ENCODE measurements at regions not wholly inside any gene's neighbourhood (a gene's known extent, or its start where the extent isn't known, plus 50 kb on each side); places are given as distances from the start of the nearest gene placed in this dataset.

GRCh38 chr20:51118216-51118615 is 95.3 kb upstream of the KCNG1 start:
- no peak overlapping the region for H3K4me3 ChIP-seq (ENCODE audit: low read length in 2 of 2)
- intact Hi-C loops (cut with DNase I): no loop called here
- no peaks in the 10 kb centered on the region for H3K9me3 ChIP-seq (ENCODE audit: control insufficient read depth, low read length)
- DNase-seq (no peak), ATAC-seq (ENCODE audit: low FRiP score) (no peak)
- H3K27ac ChIP-seq (ENCODE audit: low read depth in 1 of 2, low read length in 2 of 2): no peak overlapping the region
- 67 to 73% methylated on average over 2 of the region's 2 CpGs for WGBS, 2 donors
- H3K36me3 ChIP-seq (ENCODE audit: control insufficient read depth in 1 of 2, insufficient read depth in 2 of 2, low read length in 1 of 2): no peaks in the 10 kb centered on the region
- H3K27me3 ChIP-seq (ENCODE audit: control insufficient read depth in 1 of 2, insufficient read depth in 2 of 2, low read length in 1 of 2): no peaks in the 10 kb centered on the region
- no peaks in the 10 kb centered on the region for H3K4me1 ChIP-seq (ENCODE audit: control insufficient read depth in 1 of 2, insufficient read depth in 2 of 2, low read length in 2 of 2)

DNA sequence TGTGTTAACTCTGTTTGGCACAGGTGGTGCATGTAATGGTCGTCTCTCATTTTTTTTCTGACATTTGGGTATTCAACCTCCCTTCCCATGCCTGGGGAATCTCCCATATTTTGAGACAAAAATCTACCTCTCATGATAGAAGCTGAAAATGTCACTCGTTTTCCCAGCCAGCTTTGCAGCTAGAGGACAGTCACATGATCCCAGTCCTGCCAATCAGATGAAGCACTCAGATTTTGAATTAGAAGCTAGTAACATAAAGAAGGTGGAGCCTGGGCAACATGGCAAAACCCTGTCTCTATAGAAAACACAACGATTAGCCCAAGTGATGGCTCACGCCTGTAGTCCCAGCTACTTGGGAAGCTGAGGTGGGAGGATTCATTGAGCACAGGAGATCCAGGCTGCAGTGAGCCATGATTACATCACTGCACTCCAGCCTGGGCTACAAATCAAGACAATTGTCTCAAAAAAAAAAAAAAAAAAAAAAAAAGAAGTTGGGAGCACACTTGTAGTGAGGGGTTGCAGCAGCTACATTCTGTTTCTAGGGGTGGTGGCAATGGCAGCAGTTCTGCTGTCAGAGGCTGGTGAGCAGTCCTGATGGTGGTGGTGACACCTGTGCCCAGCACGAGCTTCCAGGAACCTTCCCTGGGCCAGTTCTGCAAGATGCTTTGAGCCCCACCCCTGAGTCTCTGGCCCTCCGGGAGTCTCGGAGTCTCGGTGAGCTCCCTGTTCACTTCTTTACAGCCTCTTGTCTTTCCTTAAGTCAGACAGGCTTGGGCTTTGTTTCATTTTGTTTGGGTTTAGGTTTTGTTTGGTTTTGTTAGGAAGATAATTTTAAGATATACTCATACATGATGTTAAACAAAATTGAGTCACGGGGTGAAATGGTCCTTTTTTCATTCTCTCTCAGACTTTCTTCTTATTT is 94.1 kb upstream of the KCNG1 start:
- H3K27me3 ChIP-seq (ENCODE audit: control insufficient read depth in 1 of 2, insufficient read depth in 2 of 2, low read length in 1 of 2): no peaks in the 10 kb centered on the region
- ATAC-seq (ENCODE audit: low FRiP score): no peak

GRCh38 chr20:51111290-51111689 is 88.4 kb upstream of the KCNG1 start:
- no peak overlapping the region for H3K4me3 ChIP-seq (ENCODE audit: low read length in 2 of 2)
- WGBS, 2 donors: 31 to 35% methylated on average over 8 of the region's 8 CpGs
- intact Hi-C loops (cut with DNase I): no loop called here
- ATAC-seq (ENCODE audit: low FRiP score): no peak
- no peak for DNase-seq
- no peak overlapping the region for H3K27ac ChIP-seq (ENCODE audit: low read depth in 1 of 2, low read length in 2 of 2)
- no peaks in the 10 kb centered on the region for H3K36me3 ChIP-seq (ENCODE audit: control insufficient read depth in 1 of 2, insufficient read depth in 2 of 2, low read length in 1 of 2)
- H3K9me3 ChIP-seq (ENCODE audit: control insufficient read depth, low read length): peaks cover 2% of the 10 kb centered on the region
- peaks cover 0 to 1% of the 10 kb centered on the region in 2 donors for H3K27me3 ChIP-seq (ENCODE audit: control insufficient read depth in 1 of 2, insufficient read depth in 2 of 2, low read length in 1 of 2)
- H3K4me1 ChIP-seq (ENCODE audit: control insufficient read depth in 1 of 2, insufficient read depth in 2 of 2, low read length in 2 of 2): no peaks in the 10 kb centered on the region

More for the DNA sequence above, 94.1 kb upstream of the KCNG1 start:
- Histone ChIP-seq H3K4me3 (ENCODE audit: low read length in 2 of 2) (no peak overlapping the region), H3K9me3 (ENCODE audit: control insufficient read depth, low read length) (peaks cover 2% of the 10 kb centered on the region), H3K36me3 (ENCODE audit: control insufficient read depth in 1 of 2, insufficient read depth in 2 of 2, low read length in 1 of 2) (no peaks in the 10 kb centered on the region), H3K27ac (ENCODE audit: low read depth in 1 of 2, low read length in 2 of 2) (no peak overlapping the region), H3K4me1 (ENCODE audit: control insufficient read depth in 1 of 2, insufficient read depth in 2 of 2, low read length in 2 of 2) (no peaks in the 10 kb centered on the region)
- WGBS, 2 donors: 51 to 60% methylated on average over 9 of the region's 9 CpGs
- intact Hi-C loops (cut with DNase I): no loop called here
- no peak for DNase-seq

DNA sequence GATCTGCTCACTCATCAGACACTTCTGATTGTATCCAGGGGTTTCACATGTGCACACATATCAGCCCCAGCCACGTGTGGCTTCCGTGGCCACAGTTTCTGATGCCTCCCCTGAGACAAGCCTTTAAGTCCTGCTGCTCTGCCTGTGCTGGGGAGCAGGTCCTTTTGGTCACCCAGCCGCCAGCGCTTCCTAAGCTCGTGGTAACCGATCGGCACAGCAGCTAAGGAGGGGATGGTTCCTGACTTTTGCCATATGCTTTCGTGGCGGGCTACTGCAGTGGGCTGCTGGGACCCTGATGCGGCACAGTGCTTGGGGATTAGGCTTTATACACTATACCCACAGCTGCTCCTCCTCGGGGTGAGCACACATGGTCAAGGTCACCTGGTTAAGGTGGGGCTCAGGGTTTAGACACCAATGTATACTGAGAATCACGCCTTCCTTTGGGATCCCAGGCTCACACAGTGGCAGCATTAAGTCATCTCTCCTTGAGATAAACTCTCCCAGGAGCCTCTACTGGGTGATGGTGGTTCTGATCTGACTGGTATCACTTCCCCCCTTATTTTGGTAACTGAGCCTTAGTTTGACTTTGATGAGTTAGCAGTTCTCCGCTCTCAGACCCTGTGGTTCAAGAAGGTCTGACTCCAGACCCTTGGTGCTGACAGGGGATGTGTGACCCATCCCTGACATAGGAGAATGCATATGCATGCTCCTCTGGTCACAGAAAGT is 85.9 kb upstream of the KCNG1 start:
- no peak for ATAC-seq (ENCODE audit: low FRiP score)
- intact Hi-C loops (cut with DNase I): no loop called here
- Histone ChIP-seq H3K36me3 (ENCODE audit: control insufficient read depth in 1 of 2, insufficient read depth in 2 of 2, low read length in 1 of 2) (no peaks in the 10 kb centered on the region), H3K27ac (ENCODE audit: low read depth in 1 of 2, low read length in 2 of 2) (no peak overlapping the region), H3K4me1 (ENCODE audit: control insufficient read depth in 1 of 2, insufficient read depth in 2 of 2, low read length in 2 of 2) (no peaks in the 10 kb centered on the region), H3K4me3 (ENCODE audit: low read length in 2 of 2) (no peak overlapping the region), H3K9me3 (ENCODE audit: control insufficient read depth, low read length) (peaks cover 2% of the 10 kb centered on the region), H3K27me3 (ENCODE audit: control insufficient read depth in 1 of 2, insufficient read depth in 2 of 2, low read length in 1 of 2) (peaks cover 0 to 1% of the 10 kb centered on the region in 2 donors)
- no peak for DNase-seq
- 81 to 82% methylated on average over 13 of the region's 13 CpGs for WGBS, 2 donors

DNA sequence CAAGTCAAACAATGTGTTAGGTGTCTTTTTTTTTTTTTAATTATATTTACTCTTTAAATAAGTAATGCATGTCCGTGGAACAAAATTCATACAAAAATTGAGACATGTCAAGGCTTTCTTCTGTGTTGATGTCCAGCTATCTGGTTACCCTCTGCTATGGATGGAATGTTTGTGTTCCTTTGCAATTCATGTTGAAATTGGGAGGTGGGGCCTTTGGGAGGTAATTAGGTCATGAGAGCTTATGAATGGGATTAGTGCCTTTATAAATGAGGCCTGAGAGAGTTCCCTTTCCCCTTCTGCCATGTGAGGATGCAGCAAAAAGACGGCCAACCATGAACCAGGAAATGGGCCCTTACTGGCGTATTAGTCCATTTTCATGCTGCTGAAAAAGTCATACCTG is 83.1 kb upstream of the KCNG1 start:
- peaks cover 7% of the 10 kb centered on the region for H3K9me3 ChIP-seq (ENCODE audit: control insufficient read depth, low read length)
- whole genome bisulfite sequencing, 2 donors: 63 to 75% methylated on average over 3 of the region's 3 CpGs

GRCh38 chr20:51104960-51105920 is 82.3 kb upstream of the KCNG1 start:
- DNase-seq: no peak
- ATAC-seq (ENCODE audit: low FRiP score): no peak

More for the DNA sequence above, 83.1 kb upstream of the KCNG1 start:
- no peak overlapping the region for H3K27ac ChIP-seq (ENCODE audit: low read depth in 1 of 2, low read length in 2 of 2)
- H3K36me3 ChIP-seq (ENCODE audit: control insufficient read depth in 1 of 2, insufficient read depth in 2 of 2, low read length in 1 of 2): no peaks in the 10 kb centered on the region
- intact Hi-C loops (cut with DNase I): no loop called here
- H3K4me1 ChIP-seq (ENCODE audit: control insufficient read depth in 1 of 2, insufficient read depth in 2 of 2, low read length in 2 of 2): no peaks in the 10 kb centered on the region
- no peak for ATAC-seq (ENCODE audit: low FRiP score)
- H3K4me3 ChIP-seq (ENCODE audit: low read length in 2 of 2): no peak overlapping the region
- peaks cover 0 to 1% of the 10 kb centered on the region in 2 donors for H3K27me3 ChIP-seq (ENCODE audit: control insufficient read depth in 1 of 2, insufficient read depth in 2 of 2, low read length in 1 of 2)
- no peak for DNase-seq

GRCh38 chr20:51100617-51101016 is 77.7 kb upstream of the KCNG1 start:
- Histone ChIP-seq H3K27me3 (ENCODE audit: control insufficient read depth in 1 of 2, insufficient read depth in 2 of 2, low read length in 1 of 2) (no peaks in the 10 kb centered on the region), H3K27ac (ENCODE audit: low read depth in 1 of 2, low read length in 2 of 2) (no peak overlapping the region), H3K4me1 (ENCODE audit: control insufficient read depth in 1 of 2, insufficient read depth in 2 of 2, low read length in 2 of 2) (no peaks in the 10 kb centered on the region), H3K9me3 (ENCODE audit: control insufficient read depth, low read length) (peaks cover 7% of the 10 kb centered on the region), H3K4me3 (ENCODE audit: low read length in 2 of 2) (no peak overlapping the region), H3K36me3 (ENCODE audit: control insufficient read depth in 1 of 2, insufficient read depth in 2 of 2, low read length in 1 of 2) (no peaks in the 10 kb centered on the region)
- DNase-seq (no peak), ATAC-seq (ENCODE audit: low FRiP score) (no peak)
- 38 to 47% methylated on average over 2 of the region's 2 CpGs for WGBS, 2 donors
- intact Hi-C loops (cut with DNase I): no loop called here

More at GRCh38 chr20:51104960-51105920, 82.3 kb upstream of the KCNG1 start:
- WGBS, 2 donors: 40 to 44% methylated on average over 10 of the region's 10 CpGs
- H3K4me1 ChIP-seq (ENCODE audit: control insufficient read depth in 1 of 2, insufficient read depth in 2 of 2, low read length in 2 of 2): no peaks in the 10 kb centered on the region
- no peaks in the 10 kb centered on the region for H3K27me3 ChIP-seq (ENCODE audit: control insufficient read depth in 1 of 2, insufficient read depth in 2 of 2, low read length in 1 of 2)
- peaks cover 7% of the 10 kb centered on the region for H3K9me3 ChIP-seq (ENCODE audit: control insufficient read depth, low read length)
- intact Hi-C loops (cut with DNase I): no loop called here
- no peaks in the 10 kb centered on the region for H3K36me3 ChIP-seq (ENCODE audit: control insufficient read depth in 1 of 2, insufficient read depth in 2 of 2, low read length in 1 of 2)
- no peak overlapping the region for H3K27ac ChIP-seq (ENCODE audit: low read depth in 1 of 2, low read length in 2 of 2)
- H3K4me3 ChIP-seq (ENCODE audit: low read length in 2 of 2): no peak overlapping the region

- Histone ChIP-seq H3K4me1 (ENCODE audit: control insufficient read depth in 1 of 2, insufficient read depth in 2 of 2, low read length in 2 of 2) (no peaks in the 10 kb centered on the region), H3K4me3 (ENCODE audit: low read length in 2 of 2) (no peak overlapping the region), H3K36me3 (ENCODE audit: control insufficient read depth in 1 of 2, insufficient read depth in 2 of 2, low read length in 1 of 2) (no peaks in the 10 kb centered on the region), H3K27ac (ENCODE audit: low read depth in 1 of 2, low read length in 2 of 2) (no peak overlapping the region), H3K27me3 (ENCODE audit: control insufficient read depth in 1 of 2, insufficient read depth in 2 of 2, low read length in 1 of 2) (no peaks in the 10 kb centered on the region), H3K9me3 (ENCODE audit: control insufficient read depth, low read length) (peaks cover 7% of the 10 kb centered on the region)
- intact Hi-C loops (cut with DNase I): no loop called here
- ATAC-seq (ENCODE audit: low FRiP score) (no peak), DNase-seq (no peak)
- WGBS, 2 donors: 18 to 29% methylated on average over 1 of the region's 1 CpG
Measured at GRCh38 chr20:51098284-51098810, 75.4 kb upstream of the KCNG1 start.

Data from aorta (tissue), 5 donors.